ENCODE measurements at regions not wholly inside any gene's neighbourhood (a gene's known extent, or its start where the extent isn't known, plus 50 kb on each side); places are given as distances from the start of the nearest gene placed in this dataset.

- TF ChIP-seq EP300 (IDR thresholded peaks at IDR 0.05) (no peak), CTCF (IDR thresholded peaks at IDR 0.05) (no peak), POLR2A (IDR thresholded peaks at IDR 0.05) (no peak), POLR2AphosphoS5 (IDR thresholded peaks at IDR 0.05) (no peak)
Observed at GRCh38 chr12:91515944-91516694, 333.5 kb upstream of the DCN start.

Data from sigmoid colon (tissue), 4 donors.